NCI-H187 (cell line): ENCODE measurements at regions not wholly inside any gene's neighbourhood (a gene's known extent, or its start where the extent isn't known, plus 50 kb on each side); places are given as distances from the start of the nearest gene placed in this dataset.

Source experiments
- DNase-seq, 2 experiments: peaks; one replicate each; lab custom pipeline; 2025; lab: John Stamatoyannopoulos, UW

- no peak for DNase-seq
Observed at GRCh38 chr3:71881732-71882131, 96.8 kb upstream of the PROK2 start.

GRCh38 chr3:71881041-71881440 lies 96.1 kb upstream of the PROK2 start:
- DNase-seq, result no peak

DNA sequence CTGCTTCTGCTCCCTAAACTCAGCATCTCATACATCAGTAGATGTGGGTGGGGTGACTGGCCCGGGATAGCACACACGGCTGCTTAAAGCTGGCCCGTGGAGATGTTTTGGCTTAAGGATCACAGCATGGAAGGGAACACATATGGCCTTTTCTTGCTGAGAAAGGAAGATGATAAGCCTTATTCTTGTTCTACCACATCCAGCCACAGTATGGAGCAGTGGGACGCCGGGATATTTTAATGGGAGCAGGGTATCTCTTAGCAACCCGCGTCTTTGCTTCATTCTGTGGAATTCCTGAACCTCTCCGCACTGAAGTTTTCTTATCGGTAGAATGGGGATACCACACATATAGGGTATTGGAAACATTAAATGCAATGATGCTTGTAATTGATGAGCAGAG lies 94.1 kb upstream of the PROK2 start:
- no peak for DNase-seq

DNA sequence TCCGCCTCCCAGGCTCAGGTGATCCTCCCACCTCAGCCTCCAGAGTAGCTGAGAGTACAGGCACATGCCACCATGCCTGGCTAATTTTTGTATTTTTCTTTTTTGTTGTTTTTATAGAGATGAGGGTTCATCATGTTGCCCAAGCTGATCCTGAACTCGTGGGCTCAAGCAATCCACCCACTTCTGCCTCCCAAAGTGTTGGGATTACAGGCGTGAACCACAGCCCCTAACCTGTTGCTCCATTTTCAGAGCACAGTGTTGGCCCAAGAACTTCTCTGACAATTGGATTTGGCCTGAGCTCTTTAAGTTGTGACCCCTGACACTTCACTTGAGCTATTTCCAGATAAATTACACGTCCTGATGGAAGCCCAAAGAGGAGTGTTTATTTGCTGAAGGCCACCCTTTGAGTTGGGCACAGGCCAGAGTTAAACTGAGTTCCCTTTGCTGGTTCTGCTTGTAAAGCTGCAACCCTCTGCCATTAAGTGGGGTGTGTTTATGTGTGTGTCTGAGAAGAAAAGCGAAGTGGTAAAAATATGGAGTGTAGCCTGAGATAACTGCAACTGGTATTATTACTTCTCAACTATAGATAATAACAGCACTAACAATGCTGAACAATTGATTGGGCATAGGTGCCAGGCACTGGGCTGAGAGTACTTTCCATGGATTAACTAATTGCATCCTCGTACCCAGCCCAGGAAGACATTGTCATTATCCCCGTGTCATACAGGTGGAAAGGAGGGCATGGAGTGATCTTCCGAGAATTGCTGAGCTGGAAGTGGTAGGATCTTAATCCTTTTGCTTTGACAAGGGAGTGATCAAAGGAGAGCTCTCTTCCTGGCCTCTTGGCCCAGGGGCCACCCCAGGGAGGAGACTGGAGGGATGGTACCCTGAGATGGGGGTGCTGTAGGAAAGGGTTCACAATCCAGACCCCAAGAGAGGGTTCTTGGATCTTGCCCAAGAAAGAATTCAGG lies 91.5 kb upstream of the PROK2 start:
- DNase-seq, result no peak

DNA sequence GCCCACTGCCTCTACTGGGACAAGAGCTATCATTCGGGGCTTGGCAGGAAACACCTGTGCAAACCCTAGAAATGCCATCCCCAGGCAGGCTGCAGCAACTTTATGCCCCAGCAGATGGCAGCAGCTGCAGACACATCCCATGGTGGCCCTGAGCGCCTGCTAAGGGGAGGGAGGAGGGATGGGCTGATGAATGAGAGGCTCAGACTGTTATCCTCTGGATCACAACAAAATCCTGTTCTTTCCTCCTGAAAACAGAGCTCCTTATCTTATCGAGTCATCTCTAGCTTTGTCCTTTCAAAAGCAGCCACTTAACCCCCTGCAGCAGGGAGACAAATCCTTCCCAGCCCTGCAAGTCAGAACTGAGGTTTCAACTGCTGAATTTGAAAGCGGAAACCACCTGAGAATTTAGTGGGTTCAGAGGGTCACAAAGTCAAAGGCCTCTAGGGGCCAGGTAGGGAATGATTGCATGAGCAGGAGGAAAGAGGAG lies 90.6 kb upstream of the PROK2 start:
- DNase-seq, result peak; percentile 21 to 24

DNA sequence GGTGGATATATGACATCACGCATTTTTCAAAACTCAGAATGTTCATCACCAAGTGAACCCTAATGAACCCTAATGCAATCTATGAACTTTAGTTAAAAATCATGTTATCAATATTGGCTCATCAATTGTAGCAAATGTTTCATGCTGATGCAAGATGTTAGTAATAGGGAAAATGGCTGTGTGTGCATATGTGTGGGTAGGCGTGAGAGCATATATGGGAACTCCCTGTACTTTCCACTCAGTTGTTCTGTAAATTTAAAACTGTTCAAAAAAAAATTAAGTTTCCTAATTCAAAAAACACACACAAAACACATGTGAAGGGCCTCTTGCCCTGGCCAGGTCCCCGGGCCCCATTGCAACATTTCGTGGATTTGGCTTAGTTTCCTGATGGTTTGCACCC lies 89.7 kb upstream of the PROK2 start:
- DNase-seq, result no peak

DNA sequence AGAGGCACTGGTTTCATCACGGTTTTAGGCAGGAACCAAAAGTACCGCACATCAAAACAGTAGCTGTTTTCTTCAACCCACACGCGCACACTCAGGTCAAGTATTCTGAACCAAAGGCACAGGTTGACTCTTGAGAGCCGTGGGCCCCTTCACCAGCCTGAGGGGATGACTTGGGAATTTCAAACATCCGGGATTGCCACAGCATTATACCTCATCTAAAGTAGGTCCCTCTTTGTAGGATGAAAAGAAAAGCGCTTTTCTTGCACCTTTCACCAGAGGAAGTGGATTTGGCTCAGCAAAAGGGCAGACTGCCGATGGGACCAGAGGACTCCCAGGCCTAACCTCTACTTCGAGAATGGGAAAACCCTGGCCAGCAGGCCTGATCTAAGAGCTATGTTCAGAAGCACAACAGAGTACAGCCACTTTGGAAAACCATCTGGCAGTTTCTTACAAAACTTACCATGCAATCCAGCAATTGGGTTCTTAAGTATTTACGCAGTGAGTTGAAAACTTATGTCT lies 88.2 kb upstream of the PROK2 start:
- DNase-seq, result no peak

DNA sequence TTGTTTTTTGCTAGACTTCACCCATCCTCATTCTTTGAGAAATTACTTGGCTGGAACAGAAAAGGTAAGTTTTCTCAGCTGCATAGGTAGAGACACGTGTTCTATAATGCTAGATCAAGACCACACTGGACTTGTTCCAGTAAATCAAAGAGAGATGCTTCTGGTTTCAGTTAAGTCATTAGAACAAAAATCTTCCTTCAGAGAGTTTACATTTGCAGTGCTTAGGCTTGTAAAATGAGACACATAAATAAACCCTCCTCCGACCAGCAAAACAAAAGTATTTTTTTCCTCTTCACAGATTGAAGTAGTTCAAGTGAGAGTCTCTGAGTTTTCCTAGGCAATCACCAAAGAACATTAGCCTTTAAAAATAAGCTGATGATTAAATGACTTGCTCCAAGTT lies 87.3 kb upstream of the PROK2 start:
- no peak for DNase-seq

- DNase-seq, result no peak
Observed at GRCh38 chr3:71870966-71871512, 86.1 kb upstream of the PROK2 start.

DNA sequence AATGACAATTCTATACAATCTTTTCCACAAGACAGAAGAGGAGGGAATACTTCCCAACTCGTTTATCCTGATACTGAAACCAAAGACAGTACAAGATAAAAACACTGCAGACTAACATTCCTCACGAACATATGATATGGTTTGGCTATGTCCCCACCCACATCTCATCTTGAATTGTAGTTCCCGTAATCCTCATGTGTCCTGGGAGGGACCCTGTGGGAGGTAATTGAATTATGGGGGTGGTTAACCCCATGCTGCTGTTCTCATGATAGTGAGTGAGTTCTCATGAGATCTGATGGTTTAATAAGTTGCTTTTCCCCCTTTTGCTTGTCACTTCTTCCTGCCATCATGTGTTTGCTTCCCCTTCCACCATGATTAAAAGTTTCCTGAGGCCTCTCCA lies 83.9 kb upstream of the PROK2 start:
- DNase-seq, result no peak

- DNase-seq, result no peak
Observed at GRCh38 chr3:71865727-71866126, 80.8 kb upstream of the PROK2 start.

DNA sequence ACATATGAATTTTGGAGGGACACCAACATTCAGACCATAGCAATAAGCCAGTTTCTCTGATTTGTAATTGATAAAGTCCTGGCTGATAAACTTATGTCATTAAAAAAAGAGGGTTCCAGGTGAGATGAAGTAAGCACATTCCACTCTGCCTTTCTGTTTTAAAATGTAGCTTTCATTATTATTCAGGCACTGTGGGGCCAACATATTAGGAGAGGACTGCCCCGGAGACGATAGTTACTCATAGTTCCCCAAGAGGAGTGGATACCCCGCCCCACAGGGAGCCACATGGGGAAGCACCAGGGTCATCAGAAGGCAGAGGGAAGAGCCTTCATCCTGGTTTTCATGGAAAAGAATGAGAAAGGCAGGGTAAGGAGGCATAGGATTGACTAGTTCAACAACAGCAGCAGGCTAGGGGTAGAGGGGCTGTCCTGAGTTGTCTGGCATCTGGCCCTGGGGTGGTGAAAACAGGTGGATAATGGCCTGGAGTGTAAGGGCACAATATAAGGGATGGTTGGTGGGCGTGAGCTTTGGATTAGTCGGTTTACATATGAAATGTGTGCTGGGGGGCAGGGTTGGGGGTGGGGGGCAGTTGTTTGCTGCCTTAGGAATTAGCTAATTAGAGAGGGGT lies 78.7 kb upstream of the PROK2 start:
- DNase-seq, result no peak

GRCh38 chr3:71862371-71863140 lies 77.6 kb upstream of the PROK2 start:
- DNase-seq, result no peak

GRCh38 chr3:71859123-71859519 lies 74.2 kb upstream of the PROK2 start:
- DNase-seq, result no peak

DNA sequence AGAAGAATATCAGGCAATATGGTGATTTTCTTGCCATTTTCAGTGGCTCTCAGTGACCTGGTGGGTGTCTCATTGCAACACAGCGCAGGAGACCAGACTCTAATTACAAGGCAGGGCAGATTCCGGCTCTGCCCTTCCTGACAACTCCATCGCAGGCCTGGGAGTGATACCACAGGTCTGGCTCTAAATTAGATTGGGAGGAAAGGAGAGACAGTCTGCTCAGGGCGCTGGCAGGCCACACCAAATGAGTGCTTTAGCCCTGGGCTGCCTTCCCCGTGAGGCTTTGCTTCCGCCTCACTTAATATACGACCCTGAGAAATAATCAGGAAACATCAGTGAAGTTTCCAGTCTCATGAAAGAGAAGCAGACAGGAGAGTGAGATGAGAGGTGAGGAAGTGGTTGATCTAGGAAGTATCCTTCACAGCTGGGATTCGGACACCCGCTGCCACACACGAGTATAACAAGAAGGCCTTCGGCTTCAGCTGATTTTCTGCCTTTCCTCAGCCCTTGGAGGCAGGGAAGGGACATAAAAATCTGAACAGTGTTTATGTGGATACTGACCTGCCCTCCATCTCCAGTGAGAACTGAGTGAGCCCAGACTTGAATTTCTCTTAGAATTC lies 73.7 kb upstream of the PROK2 start:
- DNase-seq, result no peak

DNA sequence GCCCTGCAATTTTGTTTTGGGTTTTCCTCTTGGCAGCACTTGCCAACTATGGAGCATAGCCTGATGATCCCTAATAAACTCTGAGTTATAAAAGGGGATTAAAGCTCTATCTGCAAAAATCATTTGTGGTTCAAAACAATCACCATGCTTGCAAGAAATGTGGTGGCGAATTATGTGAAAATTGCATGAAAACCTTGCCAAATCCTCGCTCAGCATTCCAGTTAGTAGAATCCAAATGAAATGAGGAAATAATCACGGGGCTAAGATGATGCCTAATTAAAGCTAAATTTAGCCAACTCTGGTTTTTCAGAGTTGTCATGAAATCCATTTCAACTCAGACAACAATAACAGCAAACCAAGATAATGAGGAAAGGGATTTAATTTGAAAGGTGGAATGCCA lies 73.0 kb upstream of the PROK2 start:
- no peak for DNase-seq

DNA sequence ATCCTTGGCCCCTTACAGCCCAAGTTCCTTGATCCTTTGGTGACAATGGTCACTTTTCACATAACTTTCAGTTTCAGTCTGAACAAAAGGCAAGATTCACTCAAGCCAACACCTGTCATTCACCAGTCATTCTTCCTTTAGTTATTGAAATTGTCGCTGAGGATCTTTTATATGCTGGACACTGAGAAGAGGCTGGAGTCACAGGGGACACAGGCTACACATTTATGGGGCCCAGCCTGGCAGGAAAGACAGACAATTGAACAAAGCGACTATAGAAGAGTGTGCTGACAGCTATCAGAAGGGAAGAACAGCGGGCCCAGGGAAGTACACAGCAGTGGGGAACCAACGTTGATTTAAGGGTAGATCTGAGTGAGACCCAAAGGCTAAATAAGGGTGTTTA lies 69.8 kb upstream of the PROK2 start:
- no peak for DNase-seq

DNA sequence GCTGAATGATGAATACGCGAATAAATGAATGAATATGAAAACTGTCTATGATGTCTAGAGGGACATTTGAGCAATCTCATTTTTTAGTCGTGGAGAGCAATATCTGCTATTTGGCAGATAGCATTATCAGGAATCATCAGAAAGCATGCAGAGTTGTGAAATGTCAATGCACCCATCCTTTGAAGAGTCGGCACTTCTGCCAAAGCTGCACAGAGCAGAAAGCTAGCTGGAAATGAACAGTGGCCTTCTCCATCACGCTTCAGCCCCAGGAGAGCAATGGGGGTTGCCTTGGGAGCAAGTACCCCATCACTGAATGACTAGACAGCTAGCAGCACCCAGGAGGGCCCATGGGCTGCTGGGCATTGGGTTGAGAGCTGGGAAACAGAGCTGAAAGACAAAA lies 69.1 kb upstream of the PROK2 start:
- no peak for DNase-seq

- DNase-seq, result no peak
Observed at GRCh38 chr3:71851878-71852277, 66.9 kb upstream of the PROK2 start.

GRCh38 chr3:71850654-71851053 lies 65.7 kb upstream of the PROK2 start:
- no peak for DNase-seq

DNA sequence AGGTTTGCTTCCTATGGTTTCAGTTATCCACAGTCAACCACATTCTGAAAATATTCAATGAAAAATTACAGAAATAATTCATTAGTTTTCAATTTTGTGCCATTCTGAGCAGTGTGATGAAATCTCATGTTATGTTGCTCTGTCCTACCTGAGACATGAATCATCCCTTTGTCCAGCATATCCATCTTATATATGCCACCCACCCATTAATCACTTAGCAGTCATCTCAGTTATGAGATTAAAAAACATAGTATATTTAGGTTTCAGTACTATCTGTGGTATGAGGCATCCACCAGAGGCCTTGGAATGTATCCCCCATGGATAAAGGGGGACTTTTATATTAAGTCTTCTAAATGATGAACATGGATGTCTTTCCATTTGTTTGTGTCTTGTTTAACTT lies 64.7 kb upstream of the PROK2 start:
- no peak for DNase-seq

GRCh38 chr3:71847794-71848193 lies 62.8 kb upstream of the PROK2 start:
- DNase-seq, result no peak
